ENCODE measurements at regions not wholly inside any gene's neighbourhood (a gene's known extent, or its start where the extent isn't known, plus 50 kb on each side); places are given as distances from the start of the nearest gene placed in this dataset.

GRCh38 chr3:102883515-102883914 is 448.7 kb downstream of the ZPLD1 start:
- intact Hi-C loops (cut with DNase I), result no loop called here

GRCh38 chr3:102885289-102885688 is 450.5 kb downstream of the ZPLD1 start:
- ATAC-seq (no peak), DNase-seq (no peak)
- Histone ChIP-seq H3K9me3 (no peaks in the 10 kb centered on the region), H3K27me3 (no peaks in the 10 kb centered on the region), H3K36me3 (replicated peaks in 1 of 2; ENCODE audit: insufficient read depth in 1 of 2, low read depth in 2 of 2) (no peaks in the 10 kb centered on the region), H3K4me1 (no peaks in the 10 kb centered on the region), H3K27ac (no peak overlapping the region), H3K4me3 (no peak overlapping the region)
- intact Hi-C loops (cut with DNase I), result no loop called here
- WGBS, 2 donors, result 47 to 62% methylated on average over 1 of the region's 1 CpG
- no peak for TF ChIP-seq CTCF (IDR thresholded peaks at IDR 0.05)

More at GRCh38 chr3:102883515-102883914, 448.7 kb downstream of the ZPLD1 start:
- ATAC-seq, result no peak
- H3K4me3 ChIP-seq, result no peak overlapping the region
- H3K36me3 ChIP-seq (replicated peaks in 1 of 2; ENCODE audit: insufficient read depth in 1 of 2, low read depth in 2 of 2), result no peaks in the 10 kb centered on the region
- 71 to 77% methylated on average over 2 of the region's 2 CpGs for WGBS, 2 donors
- H3K27ac ChIP-seq, result no peak overlapping the region
- H3K27me3 ChIP-seq, result no peaks in the 10 kb centered on the region
- no peak for TF ChIP-seq POLR2A (IDR thresholded peaks at IDR 0.05)
- TF ChIP-seq CTCF (IDR thresholded peaks at IDR 0.05), result no peak
- H3K4me1 ChIP-seq, result no peaks in the 10 kb centered on the region
- DNase-seq, result no peak
- no peaks in the 10 kb centered on the region for H3K9me3 ChIP-seq

- ATAC-seq (no peak), DNase-seq (no peak)
- TF ChIP-seq CTCF (IDR thresholded peaks at IDR 0.05) (no peak), POLR2A (IDR thresholded peaks at IDR 0.05) (no peak)
- WGBS, 2 donors, result 26 to 39% methylated on average over 3 of the region's 3 CpGs
- H3K27me3 ChIP-seq, result no peaks in the 10 kb centered on the region
- no peaks in the 10 kb centered on the region for H3K36me3 ChIP-seq (replicated peaks in 1 of 2; ENCODE audit: insufficient read depth in 1 of 2, low read depth in 2 of 2)
- H3K27ac ChIP-seq, result no peak overlapping the region
- H3K4me3 ChIP-seq, result no peak overlapping the region
- intact Hi-C loops (cut with DNase I), result no loop called here
- no peaks in the 10 kb centered on the region for H3K4me1 ChIP-seq
- H3K9me3 ChIP-seq, result no peaks in the 10 kb centered on the region
Measured at GRCh38 chr3:102887431-102887830, 452.6 kb downstream of the ZPLD1 start.

- DNase-seq (no peak), ATAC-seq (no peak)
- H3K27me3 ChIP-seq, result no peaks in the 10 kb centered on the region
- intact Hi-C loops (cut with DNase I), result no loop called here
- no peaks in the 10 kb centered on the region for H3K9me3 ChIP-seq
- H3K36me3 ChIP-seq (replicated peaks in 1 of 2; ENCODE audit: insufficient read depth in 1 of 2, low read depth in 2 of 2), result no peaks in the 10 kb centered on the region
- no peak overlapping the region for H3K4me3 ChIP-seq
- no peak overlapping the region for H3K27ac ChIP-seq
- 81 to 83% methylated on average over 1 of the region's 1 CpG for WGBS, 2 donors
- no peaks in the 10 kb centered on the region for H3K4me1 ChIP-seq
- TF ChIP-seq CTCF (IDR thresholded peaks at IDR 0.05), result no peak
- TF ChIP-seq POLR2A (IDR thresholded peaks at IDR 0.05), result no peak
Measured at GRCh38 chr3:102896851-102897621, 462.2 kb downstream of the ZPLD1 start.

GRCh38 chr3:102904629-102905028 is 469.8 kb downstream of the ZPLD1 start:
- Histone ChIP-seq H3K27me3 (no peaks in the 10 kb centered on the region), H3K4me3 (no peak overlapping the region), H3K9me3 (no peaks in the 10 kb centered on the region), H3K36me3 (replicated peaks in 1 of 2; ENCODE audit: insufficient read depth in 1 of 2, low read depth in 2 of 2) (no peaks in the 10 kb centered on the region), H3K27ac (no peak overlapping the region), H3K4me1 (no peaks in the 10 kb centered on the region)
- ATAC-seq, result no peak
- DNase-seq, result no peak
- WGBS, 2 donors, result 85 to 89% methylated on average over 11 of the region's 11 CpGs
- intact Hi-C loops (cut with DNase I), result no loop called here
- TF ChIP-seq CTCF (IDR thresholded peaks at IDR 0.05) (no peak), POLR2A (IDR thresholded peaks at IDR 0.05) (no peak)

Data from body of pancreas (tissue), 4 donors.